ENCODE measurements at regions not wholly inside any gene's neighbourhood (a gene's known extent, or its start where the extent isn't known, plus 50 kb on each side); places are given as distances from the start of the nearest gene placed in this dataset.
A peak's percentile ranks its signal among the peaks of the same experiment; 100 is the strongest.
"Not testable (repeated sequence)": the region's sequence is repeated elsewhere in the genome, so short reads cannot be mapped to it uniquely, and the experiment has no call there.

DNA sequence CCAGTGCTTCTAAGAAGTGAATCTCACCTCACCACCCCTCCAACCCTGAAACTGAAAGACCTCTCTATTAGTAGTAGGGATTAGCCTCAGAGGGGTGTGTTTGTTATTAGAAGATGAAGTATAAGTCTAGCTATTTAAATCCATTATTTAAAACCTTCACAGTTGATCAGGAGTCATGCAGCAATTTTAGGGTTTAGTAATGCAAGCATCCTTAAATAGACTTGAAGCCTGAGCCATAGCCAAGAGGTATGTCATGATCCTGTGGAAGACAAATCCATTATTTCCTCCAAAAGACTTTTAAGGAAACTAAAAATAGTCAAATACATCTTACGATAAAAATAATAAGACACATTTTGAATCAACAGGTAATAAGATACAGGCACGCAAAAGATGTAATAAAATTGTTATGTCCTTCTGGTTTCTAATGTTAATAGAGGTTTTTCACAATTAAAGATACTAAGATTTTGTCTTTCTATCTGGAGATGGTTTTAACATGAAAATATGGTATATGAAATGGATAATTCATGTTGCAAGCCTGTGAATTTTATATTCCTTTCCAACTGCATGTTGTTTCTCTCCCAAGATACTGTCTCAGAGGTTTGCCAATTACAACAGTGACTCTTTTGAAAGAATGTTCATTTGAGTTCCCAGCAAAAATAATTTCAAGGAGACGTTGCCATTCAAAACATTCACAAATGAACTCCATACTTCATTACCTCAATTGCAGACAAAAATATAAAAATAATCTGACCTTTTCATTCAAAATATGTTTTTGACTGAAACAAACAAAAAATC is 68.0 kb downstream of the LUZP4 start:
- DNase-seq, result no peak

DNA sequence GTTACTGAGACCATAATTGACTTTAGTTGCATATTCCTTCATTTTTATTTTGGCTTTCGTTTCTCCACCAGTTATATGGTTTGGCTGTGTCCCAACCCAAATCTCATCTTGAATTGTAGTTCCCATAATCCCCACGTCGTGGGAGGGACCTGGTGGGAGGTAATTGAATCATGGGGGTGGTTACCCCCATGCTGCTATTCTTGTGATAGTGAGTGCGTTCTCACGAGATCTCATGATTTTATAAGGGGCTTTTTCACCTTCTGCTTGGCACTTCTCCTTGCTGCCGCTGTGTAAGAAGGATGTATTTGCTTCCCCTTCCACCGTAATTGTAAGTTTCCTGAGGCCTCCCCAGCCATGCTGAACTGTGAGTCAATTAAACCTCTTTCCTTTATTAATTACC is 70.0 kb downstream of the LUZP4 start:
- not testable (repeated sequence) for DNase-seq

DNA sequence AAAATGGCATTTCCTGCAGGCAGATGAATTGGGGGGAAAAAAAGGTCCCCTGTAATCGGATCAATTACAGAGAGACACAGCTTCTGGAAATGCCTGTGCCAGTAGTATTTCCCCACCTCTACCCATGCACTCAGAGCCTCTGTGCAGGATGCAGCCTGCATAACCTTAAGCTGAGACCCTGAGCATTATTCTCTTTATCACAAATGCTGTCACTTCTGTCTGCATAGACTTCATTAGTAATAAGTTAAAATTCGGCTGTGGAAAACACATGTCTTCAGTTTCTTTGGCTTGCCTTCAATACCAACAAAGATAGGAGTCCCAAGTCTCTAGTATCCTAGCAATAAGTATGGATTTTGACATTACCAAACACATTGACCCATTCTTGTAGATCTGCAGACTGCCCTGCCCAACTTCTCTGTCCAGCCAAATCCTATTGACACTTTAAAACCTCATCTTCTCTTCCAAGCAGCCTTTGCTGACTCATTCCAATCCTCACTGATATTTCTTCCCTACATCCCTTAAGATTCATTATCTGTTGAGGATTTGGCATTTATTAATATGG is 70.8 kb downstream of the LUZP4 start:
- no peak for DNase-seq

DNA sequence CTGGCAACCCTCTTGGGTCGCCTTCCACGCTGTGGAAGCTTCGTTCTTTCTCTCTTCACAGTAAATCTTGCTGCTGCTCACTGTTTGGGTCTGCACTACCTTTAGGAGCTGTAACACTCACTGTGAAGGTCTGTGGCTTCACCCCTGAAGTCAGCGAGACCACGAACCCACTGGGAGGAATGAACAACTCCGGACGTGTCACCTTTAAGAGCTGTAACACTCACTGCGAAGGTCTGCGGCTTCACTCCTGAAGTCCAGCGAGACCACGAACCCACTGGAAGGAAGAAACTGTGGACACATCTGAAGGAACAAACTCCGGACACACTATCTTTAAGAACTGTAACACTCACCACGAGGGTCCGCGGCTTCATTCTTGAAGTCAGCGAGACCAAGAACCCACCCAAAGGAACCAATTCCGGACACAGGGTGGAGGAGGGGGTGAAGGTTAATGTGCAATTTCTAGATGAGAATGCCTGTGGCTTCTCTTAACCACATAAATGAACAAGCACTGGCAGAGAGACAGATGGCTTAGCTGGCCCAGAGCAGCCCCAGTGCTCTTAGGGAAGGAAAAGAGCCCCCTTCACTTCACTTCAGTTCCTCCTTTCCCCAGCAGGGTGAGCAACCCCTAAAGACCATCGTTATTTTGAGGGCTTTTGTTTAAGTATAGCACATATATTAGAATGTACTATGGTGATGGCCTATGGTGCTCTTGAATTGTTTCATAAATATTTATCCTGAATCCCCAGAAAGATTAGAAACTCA is 73.0 kb downstream of the LUZP4 start:
- peak; percentile 70 for DNase-seq

DNA sequence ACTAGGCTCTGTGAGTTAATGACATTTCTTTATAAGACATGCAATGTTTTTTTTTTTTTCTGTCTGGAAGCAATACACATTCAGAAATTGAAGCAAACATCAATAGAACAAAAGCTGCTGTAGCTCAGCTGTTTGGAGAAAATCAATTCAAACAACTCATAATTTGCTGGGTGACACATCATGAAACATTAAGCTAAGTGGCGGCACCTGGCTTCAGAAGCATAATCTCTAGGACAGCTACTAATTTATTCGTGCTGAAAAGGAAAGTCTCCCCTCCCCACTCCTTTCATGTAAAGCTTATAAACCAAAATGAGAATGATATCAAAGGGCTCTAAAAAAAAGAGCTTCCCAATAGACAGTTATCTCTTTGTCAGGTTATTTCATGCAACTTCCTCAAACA is 73.9 kb downstream of the LUZP4 start:
- no peak for DNase-seq

DNA sequence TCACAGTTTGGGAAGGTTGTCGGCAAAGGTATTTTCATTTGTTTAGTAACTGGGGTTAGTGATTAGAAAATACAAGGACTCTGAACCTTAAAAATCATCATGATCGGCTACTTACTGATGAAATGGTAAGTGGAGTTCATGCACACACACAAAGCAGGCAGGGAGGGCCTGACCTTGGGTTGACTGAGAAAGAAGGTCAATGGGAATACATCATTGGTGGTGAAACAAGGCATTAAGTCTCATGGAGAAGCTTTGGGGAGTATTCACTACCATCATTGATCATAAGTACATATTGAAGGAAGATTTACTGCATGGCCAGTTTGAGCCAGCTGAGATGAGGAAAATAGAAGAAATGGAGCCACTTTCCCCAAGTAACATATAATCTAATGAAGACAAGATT is 74.4 kb downstream of the LUZP4 start:
- DNase-seq, result no peak

DNA sequence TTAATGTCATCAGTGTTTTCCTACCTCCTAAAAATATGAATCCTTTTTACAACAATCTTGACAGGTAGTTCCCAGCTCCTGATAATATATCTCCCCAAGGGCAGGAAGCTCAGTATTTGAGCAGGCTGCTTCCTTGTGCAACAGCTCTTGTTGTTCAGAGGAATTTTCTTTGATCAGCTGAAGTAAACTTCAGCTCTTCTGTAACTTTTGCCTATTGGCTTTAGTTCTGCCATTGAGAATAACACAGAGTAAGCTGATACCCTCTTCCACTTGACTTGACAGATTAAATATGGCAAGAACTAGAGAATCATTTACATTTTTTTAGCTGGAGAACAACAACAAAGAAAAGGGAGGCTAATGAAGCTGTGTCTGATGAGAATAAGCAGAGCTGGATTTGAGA is 75.2 kb downstream of the LUZP4 start:
- no peak for DNase-seq

DNA sequence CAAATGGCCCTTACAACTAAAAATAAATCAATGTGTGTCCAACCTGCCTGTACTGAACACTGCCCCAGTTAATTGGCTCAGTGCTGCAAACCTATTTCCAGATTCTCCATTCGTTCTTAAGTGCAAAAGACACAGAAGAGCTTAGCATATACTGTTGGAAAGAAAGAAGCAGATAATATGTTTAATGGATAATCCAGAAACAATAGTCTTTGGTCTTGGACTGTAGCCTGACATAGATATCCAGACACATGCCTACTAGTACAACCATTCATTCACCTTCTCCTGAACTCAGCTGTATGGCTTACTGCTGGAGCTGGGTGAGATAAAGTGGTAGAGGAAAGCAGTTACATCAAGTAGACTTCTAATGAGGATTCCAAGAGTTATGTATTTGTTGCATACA is 77.0 kb downstream of the LUZP4 start:
- no peak for DNase-seq

DNA sequence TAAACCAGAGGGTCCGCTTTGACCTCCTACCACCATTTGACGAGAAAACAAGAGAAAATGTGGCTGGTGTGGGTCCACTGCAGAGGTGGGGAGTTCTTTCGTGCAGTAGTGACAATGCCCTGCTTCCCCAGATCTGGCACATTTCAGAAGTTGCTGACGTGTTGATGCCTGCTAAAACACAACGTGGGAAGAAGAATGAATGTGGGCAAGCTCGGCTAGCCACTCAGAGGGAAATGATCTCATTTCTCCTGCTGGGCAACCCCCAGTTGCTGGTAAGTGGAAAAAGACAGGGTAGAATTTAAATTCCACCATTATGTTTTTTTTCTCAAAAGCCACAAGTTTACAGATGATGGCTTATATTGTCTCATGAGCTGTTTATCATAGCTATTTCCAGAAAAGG is 77.9 kb downstream of the LUZP4 start:
- no peak for DNase-seq

DNA sequence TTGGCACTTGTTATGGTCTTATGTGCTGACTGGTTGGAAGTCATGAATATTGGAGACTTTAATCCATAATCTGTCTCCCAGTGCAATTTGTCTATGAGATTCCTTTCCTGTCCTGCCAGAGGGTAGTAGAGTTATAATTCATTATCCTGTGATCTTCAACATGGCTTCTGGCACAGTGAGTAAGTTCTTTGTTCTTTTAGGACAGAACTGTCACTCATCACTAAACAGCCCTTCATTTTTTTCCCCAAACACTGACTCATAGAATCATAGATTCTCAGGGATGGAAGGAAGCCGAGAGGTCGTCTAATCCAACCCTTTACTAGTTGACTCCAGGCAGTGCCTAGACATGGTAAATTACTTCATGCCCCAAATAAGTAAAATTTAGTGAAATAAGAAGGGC is 78.4 kb downstream of the LUZP4 start:
- no peak for DNase-seq

DNA sequence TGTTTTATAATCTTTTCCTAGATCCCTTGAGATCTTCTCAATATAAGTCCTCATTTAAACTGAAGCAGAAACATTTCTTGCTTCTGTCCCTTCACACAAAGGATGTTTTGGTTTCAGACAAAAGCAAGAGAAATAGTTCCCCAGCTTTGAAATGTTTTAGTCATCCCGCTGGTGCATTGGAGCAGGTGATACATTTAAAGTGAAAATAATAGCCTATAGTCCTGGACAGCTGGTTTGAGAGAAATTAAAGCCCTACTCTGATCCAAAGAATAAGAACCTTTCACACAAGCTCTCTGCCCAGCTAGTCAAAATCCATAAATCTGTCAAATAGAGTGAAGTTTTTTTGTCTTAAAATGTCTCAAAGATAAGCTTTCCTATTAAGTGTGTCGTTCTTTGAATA is 79.4 kb downstream of the LUZP4 start:
- DNase-seq, result no peak

DNA sequence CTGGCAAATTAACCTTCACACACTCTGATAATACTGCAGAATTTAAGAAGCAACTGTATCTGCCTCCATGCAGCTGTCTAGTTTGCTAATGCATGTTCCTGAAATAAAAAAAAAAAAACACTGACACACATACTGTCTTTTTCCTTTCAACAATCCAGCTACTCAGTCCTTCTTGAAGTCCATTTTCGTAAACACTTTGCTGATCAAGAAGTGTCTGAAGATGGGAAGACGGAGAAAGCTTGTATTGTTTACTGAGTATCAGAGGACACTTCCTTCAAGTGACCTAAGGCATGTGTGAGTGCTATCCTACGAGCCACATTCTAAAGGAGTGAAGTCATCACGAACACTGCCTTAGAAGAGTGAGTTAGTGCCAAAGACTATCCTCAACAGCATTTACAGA is 82.6 kb downstream of the LUZP4 start:
- DNase-seq, result peak; percentile 73

DNA sequence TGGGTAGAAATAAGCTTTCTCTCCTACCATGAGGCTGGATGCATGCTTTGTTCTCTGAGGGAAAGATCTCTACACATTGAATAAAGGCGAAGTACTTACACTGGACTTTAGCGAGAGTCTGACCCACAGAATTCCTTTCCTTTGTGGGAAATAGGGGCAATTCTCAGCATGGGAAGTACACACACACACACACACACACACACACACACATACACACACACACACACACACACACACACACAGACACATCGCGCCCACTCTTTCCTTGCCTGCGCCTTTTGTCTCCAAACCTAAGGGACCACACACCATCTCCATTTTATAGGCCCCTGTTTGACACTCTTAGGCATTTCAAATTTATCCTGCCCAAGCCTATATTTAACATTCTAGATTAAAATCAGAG is 83.8 kb downstream of the LUZP4 start:
- DNase-seq, result no peak

DNA sequence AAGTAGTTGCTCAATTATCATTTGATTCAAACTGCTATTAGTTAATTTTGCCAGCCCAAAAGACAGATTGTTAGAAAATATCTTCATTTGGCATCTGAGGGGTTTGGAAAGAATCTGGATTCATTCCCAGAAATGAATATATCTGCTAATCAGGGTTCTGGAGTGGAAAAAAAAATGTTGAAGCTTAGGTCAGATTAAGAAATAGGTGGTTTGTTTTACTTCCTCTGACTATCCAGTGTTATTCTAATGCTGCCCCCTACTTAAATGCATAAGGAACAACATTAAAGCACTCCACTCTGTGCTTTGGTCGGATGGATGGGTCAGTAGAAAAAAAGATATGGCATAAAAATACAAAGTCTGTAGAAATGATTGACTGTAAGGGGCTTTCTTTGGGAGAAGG is 89.0 kb downstream of the LUZP4 start:
- peak; percentile 51 for DNase-seq

DNA sequence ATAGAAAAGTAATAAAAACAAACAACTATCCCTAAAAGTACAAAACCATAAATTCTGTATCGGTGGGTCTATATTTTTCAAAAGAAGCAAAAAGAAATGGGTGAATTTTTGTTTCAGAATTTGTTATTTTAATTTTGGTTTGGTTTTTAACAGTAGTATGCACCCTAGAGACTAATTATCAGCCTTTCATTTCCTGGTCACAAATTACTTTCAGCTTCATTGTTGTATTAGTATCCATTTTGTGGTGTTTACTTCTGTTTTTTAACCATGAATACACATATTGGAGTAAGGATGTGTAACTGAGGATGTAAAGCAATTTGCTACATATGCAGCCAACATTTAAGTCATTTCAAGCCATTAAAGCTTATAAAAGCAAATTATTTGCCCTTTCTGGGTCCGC is 97.8 kb downstream of the LUZP4 start:
- DNase-seq, result no peak

DNA sequence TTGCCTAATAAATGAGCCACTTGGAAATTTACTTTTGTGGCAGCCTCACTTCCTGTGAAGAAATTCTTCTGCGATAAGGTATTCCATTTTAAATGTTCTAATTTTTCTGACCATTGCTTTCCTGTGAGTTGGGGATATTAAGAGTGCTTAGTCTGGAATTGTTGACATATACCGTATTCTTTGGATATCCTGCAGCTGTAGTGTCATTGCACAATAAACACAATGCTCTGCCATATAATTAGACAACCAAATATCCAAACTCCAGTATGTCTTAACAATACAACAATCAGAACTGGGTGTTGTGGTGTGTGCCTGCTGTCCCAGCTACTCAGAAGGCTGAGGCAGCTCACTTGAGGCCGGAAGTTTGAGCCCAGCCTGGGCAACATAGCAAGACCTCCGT is 99.4 kb downstream of the LUZP4 start:
- no peak for DNase-seq

DNA sequence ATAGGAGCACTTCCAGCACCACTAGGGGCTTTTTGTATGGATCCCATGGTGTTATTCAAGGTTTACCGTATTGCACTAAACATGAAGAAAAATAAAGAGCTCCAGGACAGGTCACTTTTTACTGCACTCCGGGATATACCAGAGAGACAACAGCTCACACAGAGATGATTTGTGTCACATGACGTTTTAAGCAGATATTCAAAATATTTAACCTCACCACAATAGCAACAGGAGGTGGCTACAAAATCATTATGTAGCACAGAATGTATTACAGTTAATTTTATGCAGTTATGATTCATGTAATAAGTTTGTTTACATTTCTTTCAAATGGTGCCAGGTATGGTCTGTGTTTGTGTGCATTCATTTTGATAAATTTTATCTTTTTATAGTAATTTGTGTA is 100.6 kb downstream of the LUZP4 start:
- DNase-seq, result peak; percentile 31

DNA sequence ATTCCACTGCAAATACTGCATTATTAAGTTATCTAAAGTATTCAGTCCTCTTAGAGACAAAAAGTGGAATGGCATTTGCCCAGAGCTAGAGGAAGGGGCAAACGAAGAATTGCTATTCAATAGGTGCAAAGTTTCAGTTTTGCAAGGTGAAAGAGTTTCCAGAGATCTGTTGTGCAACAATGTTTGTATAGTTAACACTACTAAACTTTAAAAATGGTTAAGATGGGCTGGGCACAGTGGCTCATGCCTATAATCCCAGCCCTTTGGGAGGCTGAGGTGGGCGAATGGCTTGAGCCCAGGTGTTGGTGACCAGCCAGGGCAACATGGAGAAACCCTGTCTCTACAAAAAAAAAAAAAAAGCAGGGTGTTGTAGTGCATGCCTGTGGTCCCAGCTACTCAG is 102.5 kb downstream of the LUZP4 start:
- DNase-seq, result no peak

DNA sequence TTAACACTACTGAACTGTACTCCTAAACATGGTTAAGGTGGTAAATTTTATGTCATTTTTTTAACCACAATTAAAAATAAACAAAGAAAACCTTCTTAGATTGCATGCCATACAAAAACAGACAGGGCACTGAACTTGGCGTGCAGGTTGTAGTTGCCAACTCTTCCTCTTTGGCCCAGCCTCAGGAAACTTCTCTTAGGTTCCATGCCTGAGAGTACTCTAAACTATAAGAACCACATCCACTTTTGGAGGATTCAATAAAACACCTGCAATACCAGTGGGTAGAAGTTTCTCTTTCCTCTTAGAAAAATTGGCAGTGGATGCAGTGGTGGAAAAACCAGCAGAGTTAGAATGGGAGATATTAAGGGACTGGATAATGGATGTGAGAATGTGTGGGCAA is 103.4 kb downstream of the LUZP4 start:
- DNase-seq, result no peak

DNA sequence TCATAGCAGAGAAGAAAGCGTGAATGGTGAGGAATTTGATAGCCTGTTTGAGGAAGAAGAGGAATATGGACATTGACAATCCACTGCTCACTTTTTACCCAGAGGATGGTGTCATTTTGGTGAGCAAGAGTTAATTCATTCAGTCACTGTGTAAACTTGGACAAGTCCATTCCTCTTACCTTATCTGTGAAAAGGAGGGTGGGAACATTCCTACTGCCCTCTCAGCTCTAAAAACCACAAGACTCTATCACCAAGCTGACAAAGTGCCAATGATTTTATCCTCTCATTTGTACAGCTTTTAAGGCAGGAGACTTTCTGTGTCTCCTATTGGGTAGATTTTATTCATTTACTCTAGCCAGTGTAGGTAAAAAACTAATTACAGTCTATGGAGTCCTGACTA is 103.8 kb downstream of the LUZP4 start:
- DNase-seq, result peak; percentile 69

DNA sequence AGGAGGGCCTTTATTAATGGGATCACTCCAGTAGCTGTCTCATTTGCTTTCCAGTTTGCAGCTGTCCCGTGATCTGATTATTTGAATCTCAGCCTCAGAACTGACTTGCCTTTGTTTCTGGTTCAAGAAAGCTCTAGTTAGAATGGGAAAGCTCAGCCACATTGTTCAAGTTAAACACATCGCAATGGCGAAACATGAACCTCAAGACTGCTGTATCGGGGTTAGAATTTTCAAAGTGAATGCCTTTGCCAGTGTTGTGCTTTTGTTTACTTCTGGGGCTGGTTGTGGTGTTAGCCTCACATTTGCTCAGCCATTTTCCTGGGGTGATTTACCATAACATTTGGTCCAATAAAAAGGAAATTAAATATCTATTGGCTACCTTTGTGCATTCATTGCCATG is 105.3 kb downstream of the LUZP4 start:
- DNase-seq, result not testable (repeated sequence)

DNA sequence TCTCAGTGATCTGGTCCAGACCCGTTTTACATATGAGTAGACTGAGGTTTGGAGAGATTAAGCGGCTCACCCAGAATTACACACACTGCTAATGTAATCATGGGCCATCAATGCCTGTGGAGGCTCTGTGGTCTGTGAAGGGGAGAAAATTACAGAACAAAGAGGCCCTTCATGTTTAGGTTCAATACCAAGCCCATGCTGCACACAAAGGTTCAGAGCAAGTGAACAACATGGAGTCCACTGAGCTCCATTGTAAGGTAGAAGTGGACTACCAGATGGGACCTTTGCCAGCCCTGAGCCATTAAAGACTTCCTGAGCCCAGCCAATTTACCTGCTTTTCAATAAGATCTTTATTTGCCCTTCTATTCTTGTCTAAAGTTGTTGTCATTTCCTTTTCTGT is 109.8 kb downstream of the LUZP4 start:
- DNase-seq, result no peak

DNA sequence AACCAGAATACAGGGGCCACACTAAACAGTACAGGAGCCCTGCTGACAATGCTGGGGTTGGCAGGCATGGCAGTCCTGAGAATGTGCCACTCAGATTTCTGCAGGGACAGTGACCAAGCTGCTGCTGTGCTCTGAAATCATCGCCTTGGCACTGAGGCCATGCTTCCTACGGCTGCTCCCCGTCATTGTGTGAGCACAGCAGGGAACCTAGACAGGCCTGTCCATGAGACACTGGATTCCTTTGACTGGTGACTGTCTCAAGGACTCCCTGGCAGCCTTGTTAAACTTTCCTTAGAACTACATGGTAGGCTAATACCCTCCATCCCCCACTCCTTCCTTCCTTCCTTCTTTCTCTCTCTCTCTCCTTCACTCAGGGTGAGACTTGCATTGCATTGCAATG is 111.4 kb downstream of the LUZP4 start:
- DNase-seq, result no peak

DNA sequence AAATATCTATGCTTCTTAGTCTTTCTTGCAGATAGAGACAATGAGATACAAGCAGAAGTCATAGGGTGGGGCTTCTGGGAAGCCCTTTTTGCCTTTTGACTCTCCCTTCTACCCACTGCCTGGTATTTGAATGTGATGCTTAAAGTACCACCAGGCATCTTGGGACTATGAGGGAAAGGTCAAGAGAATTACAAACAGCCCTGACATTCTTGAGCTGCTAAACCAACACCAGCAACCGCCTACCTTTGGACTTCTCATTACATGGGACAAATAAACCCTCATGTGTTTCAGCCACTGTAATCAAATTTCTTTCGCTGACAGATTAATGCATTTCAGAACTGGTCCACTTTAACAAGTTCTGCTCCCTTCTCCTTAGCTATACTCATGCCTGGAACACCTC is 112.8 kb downstream of the LUZP4 start:
- no peak for DNase-seq
